Liver (tissue), 8 donors: ENCODE measurements at regions not wholly inside any gene's neighbourhood (a gene's known extent, or its start where the extent isn't known, plus 50 kb on each side); places are given as distances from the start of the nearest gene placed in this dataset.

ENCODE experiments used
- DNase-seq: peaks from one replicate; pipeline ENCODE4 v3.0.0-alpha.2; 2017; ENCODE audit warnings: low spot score
- H3K27ac ChIP-seq, 2 donors: one replicate each; pipeline ENCODE4 v1.7.0; 2013; ENCODE audit warnings: inconsistent platforms in 2 of 2, low read length in 2 of 2, control low read depth in 1 of 2, low read depth in 1 of 2, mild to moderate bottlenecking in 1 of 2
- H3K27me3 ChIP-seq, 4 donors: one replicate each; pipeline versions ENCODE4 v1.6.1 to v1.7.0; 2013; ENCODE audit warnings: low read length in 3 of 4, inconsistent platforms in 1 of 4, mild to moderate bottlenecking in 1 of 4, moderate library complexity in 1 of 4; ENCODE audit not compliant: control insufficient read depth in 4 of 4, insufficient read depth in 4 of 4
- H3K36me3 ChIP-seq, 4 donors: one replicate each; pipeline versions ENCODE4 v1.6.1 to v1.7.0; 2013; ENCODE audit warnings: low read length in 3 of 4, mild to moderate bottlenecking in 3 of 4, low read depth in 1 of 4, moderate library complexity in 1 of 4; ENCODE audit not compliant: control insufficient read depth in 4 of 4, insufficient read depth in 3 of 4
- H3K4me1 ChIP-seq, 4 donors: one replicate each; pipeline versions ENCODE4 v1.6.1 to v1.7.0; 2013; ENCODE audit warnings: low read length in 3 of 4, mild to moderate bottlenecking in 3 of 4, moderate library complexity in 1 of 4; ENCODE audit not compliant: control insufficient read depth in 4 of 4, insufficient read depth in 4 of 4
- H3K4me3 ChIP-seq, 3 donors: one replicate each; pipeline versions ENCODE4 v1.6.1 to v1.7.0; 2013; ENCODE audit warnings: low read length in 3 of 3, control low read depth in 1 of 3, low read depth in 1 of 3, mild to moderate bottlenecking in 1 of 3
- H3K9ac ChIP-seq, 2 donors: one replicate each; pipeline ENCODE4 v1.7.0; 2013; ENCODE audit warnings: low read length in 2 of 2, mild to moderate bottlenecking in 2 of 2, moderate library complexity in 2 of 2, control low read depth in 1 of 2, low read depth in 1 of 2
- H3K9me3 ChIP-seq, 4 donors: one replicate each; pipeline versions ENCODE4 v1.6.1 to v1.7.0; 2013; ENCODE audit warnings: low read length in 3 of 4; ENCODE audit not compliant: control insufficient read depth in 4 of 4
- ATF3 ChIP-seq: IDR thresholded peaks from 2 replicates; pipeline ENCODE4 v1.6.1; 2016; ENCODE audit warnings: antibody characterized with exemption
- CTCF ChIP-seq: fragments of 150-350 bp; IDR thresholded peaks from 2 replicates; pipeline ENCODE4 v1.5.1; 2017; ENCODE audit warnings: improper control_type of control experiment, low read depth, low read length; ENCODE audit not compliant: missing input control
- EGR1 ChIP-seq, 2 donors: IDR thresholded peaks; 2 replicates each; pipeline ENCODE4 v1.6.1; 2016 to 2018; ENCODE audit warnings: antibody characterized with exemption in 2 of 2, low read depth in 2 of 2
- FOXA1 ChIP-seq: IDR thresholded peaks from 2 replicates; pipeline ENCODE4 v1.6.1; 2016; ENCODE audit warnings: antibody characterized with exemption
- FOXA2 ChIP-seq: IDR thresholded peaks from 2 replicates; pipeline ENCODE4 v1.6.1; 2016; ENCODE audit warnings: antibody characterized with exemption
- GABPA ChIP-seq, 2 donors: IDR thresholded peaks in 1 of 2; conservative IDR thresholded peaks in 1 of 2; 2 replicates each; pipeline ENCODE4 v1.6.1; 2016; ENCODE audit warnings: antibody characterized with exemption in 2 of 2, mild to moderate bottlenecking in 1 of 2, moderate library complexity in 1 of 2
- HNF4A ChIP-seq, 2 donors: conservative IDR thresholded peaks; 2 replicates each; pipeline ENCODE4 v1.6.1; 2016; ENCODE audit warnings: antibody characterized with exemption in 2 of 2, mild to moderate bottlenecking in 2 of 2
- HNF4G ChIP-seq: IDR thresholded peaks from 2 replicates; pipeline ENCODE4 v1.6.1; 2016; ENCODE audit warnings: antibody characterized with exemption
- JUND ChIP-seq, 2 donors: IDR thresholded peaks; 2 replicates each; pipeline ENCODE4 v1.6.1; 2016; ENCODE audit warnings: antibody characterized with exemption in 2 of 2
- MAX ChIP-seq: IDR thresholded peaks from 2 replicates; pipeline ENCODE4 v1.6.1; 2016; ENCODE audit warnings: antibody characterized with exemption
- NR2F2 ChIP-seq: IDR thresholded peaks from 2 replicates; pipeline ENCODE4 v1.6.1; 2016; ENCODE audit warnings: antibody characterized with exemption
- RAD21 ChIP-seq, 2 donors: IDR thresholded peaks; 2 replicates each; pipeline ENCODE4 v1.6.1; 2016; ENCODE audit warnings: antibody characterized with exemption in 2 of 2, mild to moderate bottlenecking in 2 of 2
- SP1 ChIP-seq: IDR thresholded peaks from 2 replicates; pipeline ENCODE4 v1.6.1; 2018; ENCODE audit warnings: antibody characterized with exemption, mild to moderate bottlenecking
- TAF1 ChIP-seq: conservative IDR thresholded peaks from 2 replicates; pipeline ENCODE4 v1.6.1; 2016; ENCODE audit warnings: antibody characterized with exemption, mild to moderate bottlenecking
- YY1 ChIP-seq: IDR thresholded peaks from 2 replicates; pipeline ENCODE4 v1.6.1; 2016; ENCODE audit warnings: antibody characterized with exemption, mild to moderate bottlenecking
- ZBTB33 ChIP-seq: IDR thresholded peaks from 2 replicates; pipeline ENCODE4 v1.6.1; 2016; ENCODE audit warnings: antibody characterized with exemption
- WGBS: extraction: QIAGEN DNeasy Blood & Tissue Kit; methylation state at CpG from one replicate; pipeline ENCODE4 v1.1.7; 2013; 5-methylcytosine and 5-hydroxymethylcytosine counted together
- donor health status: healthy.
- donor health status: healthy.
- donor health status: healthy.
- donor health status: healthy.
- donor health status: healthy.

- no peak for DNase-seq
- Histone ChIP-seq H3K9me3 (no peaks in the 10 kb centered on the region), H3K27me3 (no peaks in the 10 kb centered on the region), H3K36me3 (no peaks in the 10 kb centered on the region), H3K9ac (no peak overlapping the region), H3K4me3 (no peak overlapping the region), H3K4me1 (no peaks in the 10 kb centered on the region), H3K27ac (no peak overlapping the region)
- 86% methylated on average over 1 of the region's 1 CpG for WGBS
- TF ChIP-seq ATF3: no peak
Measured at GRCh38 chr14:42190744-42191143, 584.1 kb downstream of the LRFN5 start.

GRCh38 chr14:42187846-42188245 is 581.2 kb downstream of the LRFN5 start:
- Histone ChIP-seq H3K9me3 (no peaks in the 10 kb centered on the region), H3K27ac (no peak overlapping the region), H3K27me3 (no peaks in the 10 kb centered on the region), H3K4me1 (no peaks in the 10 kb centered on the region), H3K4me3 (no peak overlapping the region), H3K9ac (no peak overlapping the region), H3K36me3 (no peaks in the 10 kb centered on the region)
- no peak for DNase-seq
- TF ChIP-seq JUND (IDR thresholded peaks at IDR 0.05) (no peak), FOXA2 (no peak), FOXA1 (no peak), RAD21 (IDR thresholded peaks at IDR 0.05) (no peak), HNF4G (no peak), NR2F2 (no peak), GABPA (IDR thresholded peaks at IDR 0.05 in 1 of 2, conservative IDR thresholded peaks at IDR 0.05 in 1 of 2) (no peak), TAF1 (no peak), SP1 (no peak), ATF3 (no peak), EGR1 (IDR thresholded peaks at IDR 0.05; ENCODE audit: low read depth in 2 of 2) (no peak), HNF4A (conservative IDR thresholded peaks at IDR 0.05) (no peak), MAX (no peak), YY1 (no peak), CTCF (no peak)

GRCh38 chr14:42185718-42186117 is 579.0 kb downstream of the LRFN5 start:
- H3K27ac ChIP-seq: no peak overlapping the region
- no peaks in the 10 kb centered on the region for H3K36me3 ChIP-seq
- H3K9me3 ChIP-seq: no peaks in the 10 kb centered on the region
- no peaks in the 10 kb centered on the region for H3K4me1 ChIP-seq
- no peak overlapping the region for H3K4me3 ChIP-seq
- H3K9ac ChIP-seq: no peak overlapping the region
- no peak for DNase-seq
- WGBS: 50% methylated on average over 2 of the region's 2 CpGs
- H3K27me3 ChIP-seq: no peaks in the 10 kb centered on the region
- TF ChIP-seq ZBTB33 (no peak), HNF4G (no peak), ATF3 (no peak), NR2F2 (no peak), CTCF (no peak), YY1 (no peak)
